Transverse colon (tissue), 3 donors: ENCODE measurements at regions not wholly inside any gene's neighbourhood (a gene's known extent, or its start where the extent isn't known, plus 50 kb on each side); places are given as distances from the start of the nearest gene placed in this dataset.

ENCODE experiments used
- EP300 ChIP-seq: sonication (generic); formaldehyde crosslinking; IDR thresholded peaks from one replicate; pipeline ENCODE4 v1.6.1; 2017; ENCODE audit warnings: antibody characterized with exemption, low read depth
- POLR2A ChIP-seq: fragments of 450-650 bp; IDR thresholded peaks from one replicate; pipeline ENCODE4 v1.6.1; 2016; ENCODE audit warnings: antibody characterized with exemption, mild to moderate bottlenecking, moderate library complexity
- TF ChIP-seq, protein P1 (sequence below), 5 experiments: fragments of 200-600 bp in 3 of 5; fragments of 450-650 bp in 2 of 5; sonication (generic) in 3 of 5; IDR thresholded peaks; 1 replicate in 2 of 5; 2 replicates in 3 of 5; pipeline ENCODE4 v1.5.1; 2016 to 2017; ENCODE audit warnings: antibody characterized with exemption in 5 of 5, inconsistent platforms in 3 of 5, mild to moderate bottlenecking in 2 of 5, moderate library complexity in 1 of 5

- TF ChIP-seq, protein P1, sequence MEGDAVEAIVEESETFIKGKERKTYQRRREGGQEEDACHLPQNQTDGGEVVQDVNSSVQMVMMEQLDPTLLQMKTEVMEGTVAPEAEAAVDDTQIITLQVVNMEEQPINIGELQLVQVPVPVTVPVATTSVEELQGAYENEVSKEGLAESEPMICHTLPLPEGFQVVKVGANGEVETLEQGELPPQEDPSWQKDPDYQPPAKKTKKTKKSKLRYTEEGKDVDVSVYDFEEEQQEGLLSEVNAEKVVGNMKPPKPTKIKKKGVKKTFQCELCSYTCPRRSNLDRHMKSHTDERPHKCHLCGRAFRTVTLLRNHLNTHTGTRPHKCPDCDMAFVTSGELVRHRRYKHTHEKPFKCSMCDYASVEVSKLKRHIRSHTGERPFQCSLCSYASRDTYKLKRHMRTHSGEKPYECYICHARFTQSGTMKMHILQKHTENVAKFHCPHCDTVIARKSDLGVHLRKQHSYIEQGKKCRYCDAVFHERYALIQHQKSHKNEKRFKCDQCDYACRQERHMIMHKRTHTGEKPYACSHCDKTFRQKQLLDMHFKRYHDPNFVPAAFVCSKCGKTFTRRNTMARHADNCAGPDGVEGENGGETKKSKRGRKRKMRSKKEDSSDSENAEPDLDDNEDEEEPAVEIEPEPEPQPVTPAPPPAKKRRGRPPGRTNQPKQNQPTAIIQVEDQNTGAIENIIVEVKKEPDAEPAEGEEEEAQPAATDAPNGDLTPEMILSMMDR (IDR thresholded peaks at IDR 0.05), result no peak
- no peak for TF ChIP-seq EP300
- no peak for TF ChIP-seq POLR2A
These were observed 509.6 kb upstream of the USP15 start for GRCh38 chr12:61750604-61751003.
